SH-SY5Y (cell line): ENCODE measurements at regions not wholly inside any gene's neighbourhood (a gene's known extent, or its start where the extent isn't known, plus 50 kb on each side); places are given as distances from the start of the nearest gene placed in this dataset.

Experiments used
- GATA2 ChIP-seq: IDR thresholded peaks from 2 replicates; pipeline ENCODE4 v1.6.1; 2011; ENCODE audit warnings: mild to moderate bottlenecking, low read depth, low read length
- GATA3 ChIP-seq: IDR thresholded peaks from 2 replicates; pipeline ENCODE4 v1.6.1; 2011; ENCODE audit warnings: low read depth, mild to moderate bottlenecking, low read length, moderate library complexity

- no peak for TF ChIP-seq GATA3
- no peak for TF ChIP-seq GATA2
Measured at GRCh38 chr12:132429602-132429945, 60.4 kb upstream of the FBRSL1 start.

- TF ChIP-seq GATA3 = no peak
- TF ChIP-seq GATA2 = no peak
Measured at GRCh38 chr12:132428936-132429601, 60.9 kb upstream of the FBRSL1 start.

GRCh38 chr12:132427999-132428935 lies 61.7 kb upstream of the FBRSL1 start:
- TF ChIP-seq GATA3 (no peak), GATA2 (no peak)

- no peak for TF ChIP-seq GATA3
- no peak for TF ChIP-seq GATA2
Measured at GRCh38 chr12:132427174-132427768, 62.7 kb upstream of the FBRSL1 start.

- TF ChIP-seq GATA2 = no peak
- TF ChIP-seq GATA3 = no peak
Measured at GRCh38 chr12:132426349-132427173, 63.4 kb upstream of the FBRSL1 start.

GRCh38 chr12:132424811-132425210 lies 65.1 kb upstream of the FBRSL1 start:
- no peak for TF ChIP-seq GATA3
- TF ChIP-seq GATA2 = no peak

- TF ChIP-seq GATA2 = no peak
- TF ChIP-seq GATA3 = no peak
Measured at GRCh38 chr12:132423820-132424645, 65.9 kb upstream of the FBRSL1 start.

- TF ChIP-seq GATA2 = no peak
- TF ChIP-seq GATA3 = no peak
Measured at GRCh38 chr12:132423251-132423819, 66.6 kb upstream of the FBRSL1 start.

- TF ChIP-seq GATA3 (no peak), GATA2 (no peak)
Measured at GRCh38 chr12:132422381-132423043, 67.4 kb upstream of the FBRSL1 start.

- TF ChIP-seq GATA2 = no peak
- TF ChIP-seq GATA3 = no peak
Measured at GRCh38 chr12:132422040-132422380, 67.9 kb upstream of the FBRSL1 start.

- TF ChIP-seq GATA3 (no peak), GATA2 (no peak)
Measured at GRCh38 chr12:132419631-132420246, 70.2 kb upstream of the FBRSL1 start.

- TF ChIP-seq GATA2 (no peak), GATA3 (no peak)
Measured at GRCh38 chr12:132418393-132418925, 71.5 kb upstream of the FBRSL1 start.
